ENCODE measurements at regions not wholly inside any gene's neighbourhood (a gene's known extent, or its start where the extent isn't known, plus 50 kb on each side); places are given as distances from the start of the nearest gene placed in this dataset.

GRCh38 chr11:16618431-16618830 lies 120.0 kb upstream of the C11orf58 start:
- peaks cover under 1% of the 10 kb centered on the region; the same call in 1 of the 3 replicates for H3K4me1 ChIP-seq
- ATAC-seq (no peak), DNase-seq (ENCODE audit: low read depth in 1 of 2, low spot score in 1 of 2) (no peak), FAIRE-seq (no peak)
- ChIA-PET CTCF (no interaction called here), POLR2A (no interaction called here)
- H3K27ac ChIP-seq: no peak overlapping the region
- 54% methylated on average over 5 of the region's 5 CpGs for WGBS (ENCODE audit: missing lambda C conversion rate)
- no peak for TF ChIP-seq RARB (CRISPR knock-in tag; IDR thresholded peaks at IDR 0.05)
- TF ChIP-seq NR3C1 (IDR thresholded peaks at IDR 0.05): no peak
- TF ChIP-seq SMC3 (IDR thresholded peaks at IDR 0.05): no peak
- TF ChIP-seq HOXB5 (CRISPR knock-in tag; IDR thresholded peaks at IDR 0.05): no peak
- no peak for TF ChIP-seq BHLHE40 (IDR thresholded peaks at IDR 0.05; ENCODE audit: low read depth, low read length)
- TF ChIP-seq, protein P1, sequence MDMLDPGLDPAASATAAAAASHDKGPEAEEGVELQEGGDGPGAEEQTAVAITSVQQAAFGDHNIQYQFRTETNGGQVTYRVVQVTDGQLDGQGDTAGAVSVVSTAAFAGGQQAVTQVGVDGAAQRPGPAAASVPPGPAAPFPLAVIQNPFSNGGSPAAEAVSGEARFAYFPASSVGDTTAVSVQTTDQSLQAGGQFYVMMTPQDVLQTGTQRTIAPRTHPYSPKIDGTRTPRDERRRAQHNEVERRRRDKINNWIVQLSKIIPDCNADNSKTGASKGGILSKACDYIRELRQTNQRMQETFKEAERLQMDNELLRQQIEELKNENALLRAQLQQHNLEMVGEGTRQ (IDR thresholded peaks at IDR 0.05): no peak
- no peak for TF ChIP-seq KDM5A (IDR thresholded peaks at IDR 0.05)
- no peak for TF ChIP-seq NFE2L2 (conservative IDR thresholded peaks at IDR 0.05; ENCODE audit: low read length)
- TF ChIP-seq HOXA7 (CRISPR knock-in tag; IDR thresholded peaks at IDR 0.05): no peak
- TF ChIP-seq CHD4 (IDR thresholded peaks at IDR 0.05; ENCODE audit: borderline replicate concordance): no peak
- no peak for TF ChIP-seq MYC (IDR thresholded peaks at IDR 0.05; ENCODE audit: borderline replicate concordance, low read length)
- TF ChIP-seq, protein P2, sequence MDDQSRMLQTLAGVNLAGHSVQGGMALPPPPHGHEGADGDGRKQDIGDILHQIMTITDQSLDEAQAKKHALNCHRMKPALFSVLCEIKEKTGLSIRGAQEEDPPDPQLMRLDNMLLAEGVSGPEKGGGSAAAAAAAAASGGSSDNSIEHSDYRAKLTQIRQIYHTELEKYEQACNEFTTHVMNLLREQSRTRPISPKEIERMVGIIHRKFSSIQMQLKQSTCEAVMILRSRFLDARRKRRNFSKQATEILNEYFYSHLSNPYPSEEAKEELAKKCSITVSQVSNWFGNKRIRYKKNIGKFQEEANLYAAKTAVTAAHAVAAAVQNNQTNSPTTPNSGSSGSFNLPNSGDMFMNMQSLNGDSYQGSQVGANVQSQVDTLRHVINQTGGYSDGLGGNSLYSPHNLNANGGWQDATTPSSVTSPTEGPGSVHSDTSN (IDR thresholded peaks at IDR 0.05): no peak
- TF ChIP-seq, protein P3, sequence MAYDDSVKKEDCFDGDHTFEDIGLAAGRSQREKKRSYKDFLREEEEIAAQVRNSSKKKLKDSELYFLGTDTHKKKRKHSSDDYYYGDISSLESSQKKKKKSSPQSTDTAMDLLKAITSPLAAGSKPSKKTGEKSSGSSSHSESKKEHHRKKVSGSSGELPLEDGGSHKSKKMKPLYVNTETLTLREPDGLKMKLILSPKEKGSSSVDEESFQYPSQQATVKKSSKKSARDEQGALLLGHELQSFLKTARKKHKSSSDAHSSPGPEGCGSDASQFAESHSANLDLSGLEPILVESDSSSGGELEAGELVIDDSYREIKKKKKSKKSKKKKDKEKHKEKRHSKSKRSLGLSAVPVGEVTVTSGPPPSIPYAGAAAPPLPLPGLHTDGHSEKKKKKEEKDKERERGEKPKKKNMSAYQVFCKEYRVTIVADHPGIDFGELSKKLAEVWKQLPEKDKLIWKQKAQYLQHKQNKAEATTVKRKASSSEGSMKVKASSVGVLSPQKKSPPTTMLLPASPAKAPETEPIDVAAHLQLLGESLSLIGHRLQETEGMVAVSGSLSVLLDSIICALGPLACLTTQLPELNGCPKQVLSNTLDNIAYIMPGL (CRISPR knock-in tag; IDR thresholded peaks at IDR 0.05; ENCODE audit: borderline replicate concordance): no peak
- no peak overlapping the region for H3K4me2 ChIP-seq
- no peaks in the 10 kb centered on the region for H3K9me3 ChIP-seq
- H3K4me3 ChIP-seq: no peak overlapping the region

- H3K9me3 ChIP-seq: no peaks in the 10 kb centered on the region
- peaks cover 10% of the 10 kb centered on the region; the same call in 2 of the 3 replicates for H3K4me1 ChIP-seq
- DNase-seq (ENCODE audit: low read depth in 1 of 2, low spot score in 1 of 2) (no peak), FAIRE-seq (no peak), ATAC-seq (no peak)
- no peak overlapping the region for H3K4me2 ChIP-seq
- POLR2A ChIA-PET: no interaction called here
- CTCF ChIA-PET: interaction anchor here (3.3 to 3.7 kb wide), 2 partner anchors 795 to 1515 kb away, joined by 13 to 29 read pairs; no protein-coding TSS in a partner anchor
- H3K27ac ChIP-seq: no peak overlapping the region
- TF ChIP-seq E2F6 (IDR thresholded peaks at IDR 0.05; ENCODE audit: borderline replicate concordance, low read depth) (no peak), MAFK (IDR thresholded peaks at IDR 0.05; ENCODE audit: partially characterized antibody) (peak; percentile 47), HEYL (CRISPR knock-in tag; IDR thresholded peaks at IDR 0.05) (no peak)
- TF ChIP-seq, protein P1 (IDR thresholded peaks at IDR 0.05): no peak
- 0% methylated on average over 2 of the region's 2 CpGs for WGBS (ENCODE audit: missing lambda C conversion rate)
- H3K4me3 ChIP-seq: no peak overlapping the region
Observed at GRCh38 chr11:16615480-16615879, 123.0 kb upstream of the C11orf58 start.

Measured in A549 (cell line).